Smooth muscle cell of the brain vasculature (primary cell): ENCODE measurements at regions not wholly inside any gene's neighbourhood (a gene's known extent, or its start where the extent isn't known, plus 50 kb on each side); places are given as distances from the start of the nearest gene placed in this dataset.

Source experiments
- DNase-seq: peaks from one replicate; pipeline ENCODE4 v3.0.0-alpha.2; 2012; ENCODE audit warnings: low read depth, low spot score

DNA sequence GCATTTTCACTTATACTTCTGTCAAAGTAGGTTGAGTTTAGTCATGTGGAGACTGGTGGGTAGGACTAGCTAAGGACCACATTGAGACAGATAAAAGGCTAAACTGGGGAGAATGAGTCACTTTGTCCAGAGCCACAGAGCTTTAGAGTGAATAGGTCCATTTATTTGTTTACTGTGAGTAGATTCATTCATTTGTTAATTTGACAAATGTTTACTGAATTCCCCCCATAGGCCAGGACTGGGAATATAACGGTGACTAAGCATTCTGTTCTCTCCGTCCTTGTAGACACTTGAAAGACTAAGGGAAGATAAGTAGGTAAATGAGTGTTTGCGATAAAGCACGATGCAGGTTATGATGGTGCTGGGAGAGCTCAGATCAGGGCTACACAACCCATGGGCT is 699.7 kb upstream of the ID4 start:
- DNase-seq = no peak

DNA sequence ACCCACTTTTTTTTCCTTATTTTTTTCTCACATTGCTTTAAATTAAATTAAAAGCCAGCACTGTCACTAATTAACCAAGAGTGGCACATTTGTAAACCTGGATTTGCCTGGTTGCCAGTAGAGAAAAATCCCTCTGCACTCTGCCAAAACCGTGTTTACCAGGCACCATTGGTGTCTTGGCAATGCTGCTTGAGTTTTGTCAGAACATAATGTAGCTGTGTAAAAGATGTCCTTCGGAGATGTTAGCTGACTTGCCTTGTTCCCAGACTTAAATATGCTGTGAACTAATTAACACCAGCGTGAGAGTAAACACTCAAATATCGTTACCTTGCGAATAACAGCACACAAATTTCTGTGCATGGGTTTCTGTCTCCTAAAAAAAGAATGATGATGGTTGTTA is 694.9 kb upstream of the ID4 start:
- no peak for DNase-seq

- DNase-seq = no peak
These were observed 686.9 kb upstream of the ID4 start for GRCh38 chr6:19150307-19150706.

- no peak for DNase-seq
These were observed 683.7 kb upstream of the ID4 start for GRCh38 chr6:19153270-19153980.

DNA sequence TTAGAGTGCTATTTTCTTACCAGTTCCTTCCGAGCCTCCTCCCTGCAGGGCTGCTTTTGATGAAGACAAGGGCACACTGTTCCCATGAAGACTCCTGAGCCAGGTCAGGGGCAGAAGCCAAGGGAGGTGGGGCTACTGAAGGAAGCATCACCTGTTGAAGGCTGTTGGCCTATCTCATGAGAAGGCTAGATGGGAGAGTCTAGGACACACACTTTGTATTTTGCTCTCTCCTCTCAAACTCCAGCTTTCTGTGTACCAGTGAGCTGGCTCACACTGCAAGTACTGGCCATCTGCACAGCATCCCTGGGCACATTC is 683.2 kb upstream of the ID4 start:
- DNase-seq = no peak

- no peak for DNase-seq
These were observed 680.7 kb upstream of the ID4 start for GRCh38 chr6:19156443-19156842.

DNA sequence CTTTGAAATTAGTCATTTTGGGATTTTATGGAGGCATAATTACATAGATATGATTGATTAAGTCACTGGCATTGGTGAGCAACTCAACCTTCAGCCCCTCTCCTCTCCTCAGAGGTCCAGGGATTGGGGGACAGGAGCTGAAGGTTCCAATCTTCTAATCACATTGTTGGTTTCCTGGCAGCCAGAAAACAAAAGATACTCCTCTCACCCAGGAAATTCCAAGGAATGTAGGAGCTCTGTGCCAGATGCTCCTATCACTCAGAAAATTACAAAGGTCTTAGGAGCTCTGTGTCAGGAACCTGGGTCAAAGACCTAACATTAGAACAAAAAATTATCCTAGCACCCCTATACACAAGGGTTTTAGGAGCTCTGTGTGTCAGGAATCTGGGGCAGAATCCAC is 679.7 kb upstream of the ID4 start:
- no peak for DNase-seq

DNA sequence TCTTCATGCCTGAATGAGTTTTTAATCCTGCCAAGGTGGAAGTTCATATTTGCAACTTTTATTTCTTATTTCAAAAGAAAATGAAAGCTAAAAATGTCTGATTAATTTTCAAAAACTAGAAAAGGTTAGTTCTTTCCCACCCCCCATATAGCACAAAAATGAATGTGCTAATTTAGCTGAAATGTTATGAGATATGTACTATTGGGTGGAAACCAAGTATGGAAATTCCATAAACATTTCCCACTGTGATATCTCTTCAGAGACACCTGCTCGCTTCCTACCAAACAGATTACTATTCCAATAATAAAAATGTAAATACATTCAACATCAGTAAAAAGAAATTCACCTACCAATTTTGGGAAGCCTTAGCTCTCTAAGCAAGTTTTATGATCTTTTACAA is 678.6 kb upstream of the ID4 start:
- DNase-seq = no peak

GRCh38 chr6:19159089-19159488 is 678.1 kb upstream of the ID4 start:
- DNase-seq = no peak

- DNase-seq = no peak
These were observed 677.6 kb upstream of the ID4 start for GRCh38 chr6:19159561-19159960.

- no peak for DNase-seq
These were observed 677.0 kb upstream of the ID4 start for GRCh38 chr6:19160081-19160730.

DNA sequence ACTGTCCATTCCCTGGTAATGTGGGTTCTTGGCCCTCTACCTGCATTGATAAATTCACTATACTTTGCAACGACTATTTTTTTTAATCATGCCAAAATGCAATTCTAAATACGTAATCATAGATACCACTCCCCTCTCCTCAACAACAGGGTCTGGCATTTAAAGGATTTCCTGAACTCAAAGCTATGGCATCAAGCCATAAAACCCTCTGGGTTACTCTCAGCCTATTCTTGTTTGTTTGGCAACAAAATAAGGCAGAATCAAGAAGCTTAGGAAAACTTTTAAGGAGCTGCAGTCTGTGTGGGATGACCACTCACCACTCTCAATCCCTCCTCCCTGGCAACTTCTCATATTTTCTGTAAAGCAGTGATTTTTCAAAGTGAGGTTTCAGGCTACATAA is 669.9 kb upstream of the ID4 start:
- DNase-seq = no peak

- DNase-seq = no peak
These were observed 667.8 kb upstream of the ID4 start for GRCh38 chr6:19169366-19169765.

GRCh38 chr6:19175023-19175422 is 662.1 kb upstream of the ID4 start:
- DNase-seq = no peak

GRCh38 chr6:19180348-19181072 is 656.7 kb upstream of the ID4 start:
- no peak for DNase-seq

- no peak for DNase-seq
These were observed 656.0 kb upstream of the ID4 start for GRCh38 chr6:19181211-19181610.

GRCh38 chr6:19193624-19194023 is 643.5 kb upstream of the ID4 start:
- no peak for DNase-seq

GRCh38 chr6:19204445-19204844 is 632.7 kb upstream of the ID4 start:
- no peak for DNase-seq

DNA sequence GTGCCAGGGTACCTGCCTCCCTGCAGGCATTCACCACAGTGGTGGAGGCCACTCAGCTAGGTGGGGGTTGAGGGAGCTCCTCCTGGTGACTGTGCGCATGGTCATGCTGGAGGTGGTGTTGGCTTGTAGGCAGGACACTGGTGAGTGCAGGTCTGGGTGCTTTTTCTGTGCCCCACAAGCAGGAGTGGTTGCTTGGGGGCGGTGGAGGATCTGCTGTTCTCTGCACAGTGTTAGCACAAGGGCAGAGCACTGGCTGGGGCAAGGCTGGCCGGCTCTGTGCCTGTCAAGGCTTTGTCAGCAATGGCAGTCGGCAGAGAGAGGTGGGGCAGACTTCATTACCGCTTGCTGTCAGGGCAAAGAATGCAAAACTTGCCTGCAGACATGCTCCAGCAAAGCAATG is 632.1 kb upstream of the ID4 start:
- DNase-seq = no peak

DNA sequence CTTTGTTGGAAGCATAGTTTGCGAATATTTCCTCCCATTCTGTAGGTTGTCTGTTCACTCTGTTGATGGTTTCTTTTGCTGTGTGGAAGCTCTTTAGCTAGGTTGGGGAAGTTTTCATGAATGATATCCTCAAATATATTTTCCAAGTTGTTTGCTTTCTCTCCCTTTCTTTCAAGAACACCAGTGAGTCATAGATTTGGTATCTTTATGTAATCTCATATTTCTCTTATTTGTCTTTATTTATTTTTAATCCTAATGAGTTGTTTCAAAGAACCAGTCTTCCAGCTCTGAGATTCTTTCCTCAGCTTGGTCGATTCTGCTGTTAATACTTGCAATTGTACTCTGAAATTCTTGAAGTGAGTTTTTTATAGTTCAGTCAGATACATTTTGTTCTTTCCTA is 628.0 kb upstream of the ID4 start:
- no peak for DNase-seq

- DNase-seq = no peak
These were observed 626.1 kb upstream of the ID4 start for GRCh38 chr6:19210849-19211590.

DNA sequence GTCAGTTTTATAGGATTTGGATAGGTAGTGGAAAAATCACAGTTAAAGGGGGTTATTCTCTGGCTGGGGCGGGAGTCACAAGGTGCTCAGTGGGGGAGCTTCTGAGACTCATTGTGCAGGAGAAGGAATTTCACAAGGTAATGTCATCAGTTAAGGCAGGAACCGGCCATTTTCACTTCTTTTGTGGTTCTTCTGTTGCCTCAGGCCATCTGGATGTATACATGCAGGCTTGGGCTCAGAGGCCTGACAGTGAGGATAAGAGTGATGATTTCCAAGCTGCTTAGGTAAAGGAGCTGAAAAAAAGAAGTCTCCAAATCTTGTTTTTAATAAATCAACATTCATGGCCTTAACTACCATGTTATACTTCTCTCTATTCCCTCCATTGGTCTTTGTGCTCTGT is 622.9 kb upstream of the ID4 start:
- DNase-seq = no peak

DNA sequence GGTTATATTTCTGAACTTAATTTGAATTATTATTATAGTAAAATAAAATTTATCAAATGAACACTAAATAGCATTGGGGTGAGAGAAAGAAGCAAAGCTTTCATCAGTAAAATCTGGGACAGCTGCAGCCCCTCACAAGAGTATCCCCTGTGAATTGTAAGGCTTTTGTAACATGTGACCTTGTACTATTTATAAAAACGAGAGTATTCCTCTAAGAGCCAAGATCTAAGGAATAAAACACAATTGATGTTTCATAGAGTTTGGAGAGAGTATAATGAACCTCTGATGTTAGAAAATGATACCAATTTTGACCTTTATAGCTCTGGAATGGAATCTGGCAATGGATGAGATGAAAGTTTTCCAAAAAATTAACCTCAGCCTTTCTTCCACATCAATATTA is 617.2 kb upstream of the ID4 start:
- DNase-seq = no peak
